ENCODE measurements at regions not wholly inside any gene's neighbourhood (a gene's known extent, or its start where the extent isn't known, plus 50 kb on each side); places are given as distances from the start of the nearest gene placed in this dataset.

DNA sequence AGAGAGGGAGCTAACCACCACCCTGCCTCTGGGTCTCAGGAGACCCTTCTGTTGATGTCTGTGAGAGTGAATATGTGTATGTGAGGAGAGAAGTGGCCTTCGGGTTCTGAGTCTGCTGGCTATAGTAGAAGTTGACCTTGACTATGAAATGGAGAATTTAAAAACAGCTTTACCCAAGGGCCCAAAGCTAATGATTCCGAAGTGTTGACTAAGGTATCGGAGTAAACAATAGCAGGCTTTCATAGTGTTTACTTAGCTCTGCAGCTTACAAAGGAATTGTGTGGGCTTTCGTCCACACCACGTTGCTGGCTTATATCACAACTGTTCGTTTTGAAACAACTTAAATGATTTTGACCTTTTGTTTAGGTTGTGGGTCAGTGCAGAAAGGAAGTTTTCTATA lies 126.5 kb upstream of the JAG1 start:
- TF ChIP-seq, protein P1, sequence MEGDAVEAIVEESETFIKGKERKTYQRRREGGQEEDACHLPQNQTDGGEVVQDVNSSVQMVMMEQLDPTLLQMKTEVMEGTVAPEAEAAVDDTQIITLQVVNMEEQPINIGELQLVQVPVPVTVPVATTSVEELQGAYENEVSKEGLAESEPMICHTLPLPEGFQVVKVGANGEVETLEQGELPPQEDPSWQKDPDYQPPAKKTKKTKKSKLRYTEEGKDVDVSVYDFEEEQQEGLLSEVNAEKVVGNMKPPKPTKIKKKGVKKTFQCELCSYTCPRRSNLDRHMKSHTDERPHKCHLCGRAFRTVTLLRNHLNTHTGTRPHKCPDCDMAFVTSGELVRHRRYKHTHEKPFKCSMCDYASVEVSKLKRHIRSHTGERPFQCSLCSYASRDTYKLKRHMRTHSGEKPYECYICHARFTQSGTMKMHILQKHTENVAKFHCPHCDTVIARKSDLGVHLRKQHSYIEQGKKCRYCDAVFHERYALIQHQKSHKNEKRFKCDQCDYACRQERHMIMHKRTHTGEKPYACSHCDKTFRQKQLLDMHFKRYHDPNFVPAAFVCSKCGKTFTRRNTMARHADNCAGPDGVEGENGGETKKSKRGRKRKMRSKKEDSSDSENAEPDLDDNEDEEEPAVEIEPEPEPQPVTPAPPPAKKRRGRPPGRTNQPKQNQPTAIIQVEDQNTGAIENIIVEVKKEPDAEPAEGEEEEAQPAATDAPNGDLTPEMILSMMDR (IDR thresholded peaks at IDR 0.05; ENCODE audit: low read depth, low read length): no peak
- no peak for DNase-seq (ENCODE audit: extremely low read depth, low read depth)

DNA sequence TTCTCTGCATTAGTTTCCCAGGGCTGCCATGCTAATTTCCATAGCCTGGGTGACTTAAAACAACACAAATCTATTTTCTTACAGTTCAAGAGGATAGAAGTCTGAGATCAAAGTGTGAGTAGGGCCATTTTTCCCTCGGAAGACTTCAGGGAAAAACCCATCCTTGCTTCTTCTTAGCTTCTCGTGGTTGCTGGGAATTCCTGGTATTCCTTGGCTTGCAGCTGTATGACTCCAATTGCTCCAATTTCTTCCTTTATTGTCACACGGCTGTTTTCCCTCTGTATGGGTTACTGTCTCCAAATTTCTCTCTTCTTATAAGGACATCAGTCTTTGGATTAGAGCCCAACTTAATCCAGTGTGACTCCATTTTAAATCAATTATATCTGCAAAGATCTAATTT lies 128.4 kb upstream of the JAG1 start:
- TF ChIP-seq, protein P1 (IDR thresholded peaks at IDR 0.05; ENCODE audit: low read depth, low read length): no peak
- no peak for DNase-seq (ENCODE audit: extremely low read depth, low read depth)

DNA sequence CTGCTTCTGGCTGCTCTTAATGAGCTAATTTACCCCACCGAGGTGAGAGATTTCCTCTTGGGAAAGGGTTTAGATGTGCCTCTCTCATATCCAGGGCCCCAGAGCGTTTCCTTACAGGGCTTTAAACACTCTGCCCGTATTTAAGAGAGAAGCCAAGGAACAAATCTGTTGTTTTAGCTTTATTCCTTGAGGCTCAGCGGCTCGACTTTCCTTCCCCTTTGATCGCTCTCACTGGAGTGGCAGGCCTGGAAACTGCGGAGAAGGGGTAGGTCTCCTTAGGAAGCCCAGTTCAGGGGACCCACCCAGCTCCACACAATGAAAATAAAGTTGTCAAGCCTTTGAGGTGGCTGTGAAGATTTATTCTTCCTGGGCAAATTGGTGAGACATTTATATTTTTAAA lies 132.0 kb upstream of the JAG1 start:
- no peak for DNase-seq (ENCODE audit: extremely low read depth, low read depth)
- TF ChIP-seq, protein P1 (IDR thresholded peaks at IDR 0.05; ENCODE audit: low read depth, low read length): no peak

DNA sequence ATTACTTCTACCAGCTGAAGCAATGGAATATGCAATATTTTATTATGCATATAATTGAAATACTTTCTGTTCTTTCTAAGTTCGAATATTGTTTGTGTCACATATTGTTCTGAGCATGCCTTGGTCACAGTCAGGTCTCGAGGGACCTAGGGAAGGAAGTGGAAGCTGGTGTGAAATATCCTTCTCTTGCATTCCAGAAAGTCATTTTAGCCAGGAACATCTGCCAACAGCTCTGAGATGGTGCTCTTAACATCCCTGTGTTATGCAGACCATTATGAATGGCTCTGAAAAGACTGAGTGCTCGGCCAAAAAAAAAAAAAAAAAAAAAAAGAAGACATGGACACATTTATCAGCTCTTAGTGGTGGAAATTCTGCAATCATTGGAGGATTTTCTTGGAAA lies 132.7 kb upstream of the JAG1 start:
- DNase-seq (ENCODE audit: extremely low read depth, low read depth): no peak

DNA sequence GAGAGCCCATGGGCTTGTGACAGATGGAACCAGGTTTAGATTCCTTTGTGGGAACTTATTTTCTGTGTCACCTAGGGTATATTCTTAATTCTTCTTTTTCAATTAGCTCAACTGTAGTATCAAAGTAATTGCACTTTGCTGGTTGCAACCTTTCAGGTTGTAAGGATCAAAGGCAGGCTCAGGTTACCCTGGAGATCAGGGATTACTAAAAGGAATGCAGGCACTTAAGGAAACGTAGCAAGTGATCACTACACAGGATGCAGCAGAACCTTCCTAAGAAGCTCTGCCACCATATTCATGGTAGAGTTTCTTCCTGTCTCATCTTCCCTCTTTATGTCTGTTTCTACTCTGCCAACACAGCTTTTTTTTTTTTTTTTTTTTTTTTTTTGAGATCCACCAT lies 133.2 kb upstream of the JAG1 start:
- DNase-seq (ENCODE audit: extremely low read depth, low read depth): no peak
- TF ChIP-seq, protein P1 (IDR thresholded peaks at IDR 0.05; ENCODE audit: low read depth, low read length): no peak

More for the DNA sequence above, 132.7 kb upstream of the JAG1 start:
- TF ChIP-seq, protein P1 (IDR thresholded peaks at IDR 0.05; ENCODE audit: low read depth, low read length): no peak

DNA sequence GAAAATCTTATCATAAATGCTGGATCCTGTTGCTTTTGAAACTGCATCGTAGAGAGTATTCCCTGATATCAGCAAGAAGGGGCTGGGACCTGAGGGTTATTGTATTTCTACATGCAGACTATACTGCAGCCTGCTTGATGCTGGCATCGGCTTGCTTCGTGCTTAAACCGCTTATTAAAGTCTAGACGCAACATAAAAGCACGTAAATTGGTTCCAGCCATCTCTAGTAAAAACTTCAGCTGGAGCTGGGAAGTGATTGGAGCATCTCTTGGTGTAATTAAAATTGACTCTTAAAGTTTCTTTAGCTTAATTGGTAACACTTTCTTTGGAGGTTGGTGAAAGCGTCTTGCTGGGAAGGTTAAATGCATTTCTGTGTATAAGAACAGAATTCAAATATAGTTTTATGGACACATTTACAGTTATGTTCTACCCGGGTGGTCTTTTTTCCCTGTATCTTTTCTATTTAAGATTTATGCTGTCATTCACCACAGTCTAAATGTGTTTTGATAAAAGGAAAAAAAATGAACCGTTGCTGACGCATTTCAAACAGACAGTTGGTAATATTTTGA lies 139.0 kb upstream of the JAG1 start:
- TF ChIP-seq, protein P1 (IDR thresholded peaks at IDR 0.05; ENCODE audit: low read depth, low read length): no peak
- DNase-seq (ENCODE audit: extremely low read depth, low read depth): no peak

DNA sequence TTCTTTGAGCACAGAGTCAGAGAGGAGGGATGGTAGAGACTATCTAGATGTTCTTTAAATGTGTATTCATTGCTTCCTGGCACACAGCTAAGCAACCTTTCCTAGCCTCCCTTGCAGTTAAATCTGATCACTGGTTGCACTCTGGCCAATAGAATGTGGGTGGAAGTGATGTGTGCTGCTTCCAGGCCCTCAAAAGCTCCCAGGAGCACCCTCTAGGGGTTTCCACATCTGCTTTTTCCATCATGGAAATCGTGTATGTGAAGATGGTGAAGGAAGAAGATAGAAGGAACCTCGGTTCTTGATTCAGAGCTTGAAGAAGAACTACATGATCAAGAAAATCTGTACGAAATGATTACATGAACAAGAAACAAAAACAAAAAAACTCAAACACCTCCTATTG lies 149.8 kb upstream of the JAG1 start:
- TF ChIP-seq, protein P1 (IDR thresholded peaks at IDR 0.05; ENCODE audit: low read depth, low read length): no peak
- DNase-seq (ENCODE audit: extremely low read depth, low read depth): no peak
